ENCODE measurements at regions not wholly inside any gene's neighbourhood (a gene's known extent, or its start where the extent isn't known, plus 50 kb on each side); places are given as distances from the start of the nearest gene placed in this dataset.
"Not testable (repeated sequence)": the region's sequence is repeated elsewhere in the genome, so short reads cannot be mapped to it uniquely, and the experiment has no call there.

DNA sequence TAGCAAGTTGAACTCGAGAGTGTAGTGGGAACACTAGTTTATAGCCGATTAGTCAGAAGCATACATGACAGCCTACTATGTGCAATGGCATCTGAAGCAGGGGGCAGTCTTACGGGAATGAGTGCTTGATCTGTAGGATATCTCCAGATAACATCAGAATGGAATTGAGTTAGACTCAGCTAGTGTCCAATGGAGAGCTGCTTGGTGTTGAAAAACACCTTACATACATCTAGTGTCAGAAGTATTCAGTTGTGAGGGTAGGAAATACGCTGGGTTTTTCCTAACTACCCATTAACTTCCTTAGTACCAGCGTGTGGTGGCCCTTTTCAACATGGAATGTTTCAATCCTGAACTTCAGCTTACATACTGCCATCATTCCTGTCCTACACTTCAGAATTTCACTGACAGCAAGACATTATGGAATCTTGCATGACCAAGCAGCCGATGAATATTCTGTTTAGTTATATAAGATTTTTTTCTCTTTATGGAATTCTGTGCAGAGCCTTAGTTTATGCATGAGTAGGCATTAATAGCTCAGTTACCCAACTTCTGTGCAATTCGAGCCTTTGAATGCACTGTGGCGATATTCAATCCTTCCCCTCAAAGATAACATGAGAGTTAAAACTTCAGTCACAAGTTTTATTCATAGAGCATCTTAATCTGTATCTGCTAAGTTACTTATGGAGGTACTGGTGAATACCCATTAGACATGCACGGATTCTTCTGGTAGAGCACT lies 218.6 kb upstream of the MOCS1 start:
- no peak overlapping the region for H3K4me3 ChIP-seq (ENCODE audit: low read length)
- no peak for TF ChIP-seq ZNF274 (IDR thresholded peaks at IDR 0.05; ENCODE audit: low read depth, low read length)

DNA sequence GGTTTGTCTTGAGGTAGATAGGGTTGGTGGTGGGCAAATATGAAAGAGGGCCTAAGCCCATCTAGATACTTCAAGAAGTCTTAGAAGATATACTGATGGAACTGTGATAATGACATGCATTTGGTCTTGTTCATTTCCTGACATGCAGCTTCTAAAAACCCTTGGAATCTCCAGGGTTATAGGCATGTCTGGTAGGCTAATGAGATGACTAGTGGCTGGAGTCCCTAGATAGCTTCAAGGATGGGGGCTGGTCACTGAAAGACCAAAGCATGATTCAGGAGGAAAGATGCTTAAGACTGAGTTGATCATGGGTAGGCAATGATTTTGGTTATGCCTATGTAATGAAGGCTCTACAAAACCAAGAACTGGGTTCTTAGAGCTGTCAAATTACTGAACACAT lies 217.9 kb upstream of the MOCS1 start:
- H3K4me3 ChIP-seq (ENCODE audit: low read length) = no peak overlapping the region

DNA sequence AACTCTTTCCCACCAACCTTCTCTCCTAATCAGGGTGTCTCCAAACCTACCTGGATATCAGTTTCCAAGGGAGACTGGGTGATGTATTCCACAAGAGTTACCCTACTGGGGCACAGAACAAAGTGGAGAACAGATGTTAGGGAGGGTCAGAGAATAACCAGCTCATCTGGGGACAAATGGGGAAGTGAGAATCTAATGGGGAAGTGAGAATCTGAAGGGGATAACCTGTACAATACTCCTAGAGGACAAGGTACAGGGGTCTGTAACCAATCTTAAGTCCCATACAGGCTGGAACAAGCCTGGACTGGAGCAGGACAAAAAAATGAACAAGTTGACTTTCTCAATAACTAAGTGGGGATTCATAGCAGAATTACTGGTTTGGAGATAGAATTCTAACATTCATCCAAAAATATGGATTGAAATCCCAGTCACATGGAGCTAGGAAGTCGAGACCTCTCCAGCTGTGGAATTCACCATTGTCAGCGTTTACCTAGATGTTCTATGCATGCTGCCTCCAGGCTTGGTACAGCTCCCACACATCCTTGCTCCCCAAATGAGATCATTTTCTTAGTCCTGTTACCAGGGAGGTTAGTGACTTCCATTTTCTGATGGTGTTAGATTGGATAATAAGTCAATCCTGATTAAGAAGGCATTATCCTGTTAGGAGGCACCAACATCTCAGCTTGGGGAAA lies 214.8 kb upstream of the MOCS1 start:
- TF ChIP-seq ZNF274 (IDR thresholded peaks at IDR 0.05; ENCODE audit: low read depth, low read length) = no peak
- H3K4me3 ChIP-seq (ENCODE audit: low read length) = peak overlapping the region; percentile 73; the same call in 1 of the 2 replicates

More for the DNA sequence above, 217.9 kb upstream of the MOCS1 start:
- no peak for TF ChIP-seq ZNF274 (IDR thresholded peaks at IDR 0.05; ENCODE audit: low read depth, low read length)

DNA sequence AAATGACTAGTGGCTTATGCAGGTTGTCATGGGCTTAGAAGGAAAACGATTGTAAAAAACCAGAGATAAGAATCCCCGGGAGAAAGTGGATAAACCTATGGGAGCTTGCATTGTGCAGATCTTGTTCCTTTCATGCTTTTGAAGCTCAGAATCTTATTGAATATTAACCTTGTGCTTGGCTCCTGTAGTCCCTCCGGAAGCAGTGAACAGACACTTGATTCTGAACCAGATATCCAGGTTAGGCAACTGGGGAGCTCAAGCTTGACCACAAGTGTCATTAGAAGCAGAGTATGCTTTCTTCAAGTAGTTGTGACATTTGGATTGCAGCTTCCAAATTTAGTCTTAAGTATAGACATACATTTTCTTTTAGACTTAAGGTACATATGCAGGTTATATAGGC lies 212.6 kb upstream of the MOCS1 start:
- H3K4me3 ChIP-seq (ENCODE audit: low read length) = no peak overlapping the region; the same call in 1 of the 2 replicates
- no peak for TF ChIP-seq ZNF274 (IDR thresholded peaks at IDR 0.05; ENCODE audit: low read depth, low read length)

DNA sequence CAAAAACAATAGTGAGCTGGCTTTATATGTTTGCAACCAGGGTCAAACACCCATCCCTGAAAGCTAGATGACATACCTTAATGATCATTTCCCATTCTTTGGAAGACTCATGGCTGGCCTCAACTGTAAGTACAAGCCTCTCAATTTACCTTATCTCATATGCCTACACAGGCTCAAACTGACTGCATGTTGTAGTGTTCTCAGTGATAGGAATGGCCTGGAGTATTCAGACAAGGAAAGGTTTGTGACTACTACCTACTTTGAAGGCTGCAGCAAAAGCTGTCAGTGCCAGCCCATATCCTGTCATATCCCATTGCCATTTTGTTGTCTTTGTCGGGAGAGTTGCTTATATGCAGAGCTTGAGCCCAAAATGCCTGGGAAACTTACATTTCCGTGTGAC lies 205.2 kb upstream of the MOCS1 start:
- no peak overlapping the region for H3K4me3 ChIP-seq (ENCODE audit: low read length)
- no peak for TF ChIP-seq ZNF274 (IDR thresholded peaks at IDR 0.05; ENCODE audit: low read depth, low read length)

DNA sequence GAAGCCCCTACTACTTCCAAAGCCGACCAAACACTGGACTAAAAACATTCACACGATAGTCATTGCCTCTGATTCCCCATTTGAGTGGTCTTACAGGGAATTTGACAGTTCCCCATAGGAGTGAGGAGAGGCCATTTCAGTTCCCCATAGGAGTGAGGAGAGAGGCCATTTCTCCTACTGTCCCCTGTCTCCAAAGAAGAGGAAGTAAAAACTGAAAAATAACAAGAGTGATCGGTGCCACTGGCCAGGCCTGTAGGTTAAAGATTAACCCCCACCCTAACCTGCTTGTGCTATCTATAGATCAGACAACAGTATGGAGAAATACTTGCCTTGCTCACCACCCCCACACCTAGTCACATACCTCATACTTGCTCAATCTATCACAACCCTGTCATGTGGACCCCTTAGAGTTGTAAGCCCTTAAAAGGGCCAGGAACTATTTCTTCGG lies 204.0 kb upstream of the MOCS1 start:
- TF ChIP-seq ZNF274 (IDR thresholded peaks at IDR 0.05; ENCODE audit: low read depth, low read length) = no peak
- peak overlapping the region; percentile 29; the same call in 1 of the 2 replicates for H3K4me3 ChIP-seq (ENCODE audit: low read length)

DNA sequence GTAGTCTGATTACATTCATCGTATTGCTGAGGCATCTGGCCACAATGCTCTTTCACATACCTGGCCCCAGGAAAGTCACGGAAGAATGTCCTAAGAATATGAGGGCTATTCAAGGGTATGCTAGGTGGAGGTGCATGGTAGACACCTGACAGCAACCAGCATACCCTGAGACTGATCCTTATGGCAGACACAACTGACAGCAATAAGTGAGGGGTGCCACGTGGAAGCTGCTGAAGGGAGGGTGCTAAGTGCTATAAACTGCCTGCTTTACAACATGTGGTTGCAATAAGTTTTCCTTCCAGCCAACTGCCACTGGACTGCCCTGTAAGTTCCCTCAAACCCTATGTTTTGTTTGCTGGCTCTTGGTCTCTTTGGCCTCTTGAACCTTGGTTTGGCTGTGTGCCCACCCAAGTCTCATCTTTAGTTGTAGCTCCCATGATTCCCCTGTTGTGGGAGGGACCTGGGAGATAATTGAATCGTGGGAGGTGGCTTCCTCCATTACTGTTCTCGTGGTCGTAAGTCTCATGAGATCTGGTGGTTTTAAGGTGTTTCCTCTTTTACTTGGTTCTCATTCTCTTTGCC lies 201.3 kb upstream of the MOCS1 start:
- H3K4me3 ChIP-seq (ENCODE audit: low read length) = no peak overlapping the region
- TF ChIP-seq ZNF274 (IDR thresholded peaks at IDR 0.05; ENCODE audit: low read depth, low read length) = no peak

DNA sequence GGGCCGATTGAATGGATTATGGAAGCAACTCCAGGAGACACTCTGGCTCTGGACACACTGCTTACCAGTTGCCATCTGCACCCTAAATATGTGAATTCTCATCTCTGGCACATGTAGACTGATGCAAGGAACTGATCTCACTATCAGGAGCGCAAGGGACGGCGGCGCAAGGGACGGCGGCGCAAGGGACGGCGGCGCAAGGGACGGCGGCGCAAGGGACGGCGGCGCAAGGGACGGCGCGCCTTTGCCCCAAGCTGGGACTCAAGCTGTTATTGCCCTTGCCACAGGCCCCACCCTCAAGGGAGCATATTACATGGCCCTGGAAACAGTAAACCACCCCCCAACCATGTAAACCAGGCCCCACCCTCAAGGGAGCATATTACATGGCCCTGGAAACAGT lies 199.7 kb upstream of the MOCS1 start:
- not testable (repeated sequence) for H3K4me3 ChIP-seq (ENCODE audit: low read length)

DNA sequence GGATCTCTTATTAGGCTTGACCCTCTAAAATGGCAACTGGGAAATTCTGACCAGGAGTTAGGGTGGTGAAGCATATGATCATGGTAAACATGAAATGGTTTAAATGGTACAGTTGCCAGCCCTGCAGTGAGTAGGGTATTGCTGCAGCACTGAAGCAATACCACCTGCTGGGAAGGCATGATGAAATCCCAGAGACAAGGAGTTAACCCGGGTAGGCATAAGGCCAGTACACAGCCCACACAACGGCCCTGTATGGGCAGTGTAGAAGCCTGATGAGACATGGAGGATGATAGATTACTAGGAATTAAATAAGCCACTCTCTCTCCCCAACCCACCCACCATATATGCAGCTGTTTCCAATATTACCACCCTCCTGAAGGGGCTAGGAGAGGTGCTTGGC lies 197.4 kb upstream of the MOCS1 start:
- no peak for TF ChIP-seq ZNF274 (IDR thresholded peaks at IDR 0.05; ENCODE audit: low read depth, low read length)
- no peak overlapping the region for H3K4me3 ChIP-seq (ENCODE audit: low read length)

DNA sequence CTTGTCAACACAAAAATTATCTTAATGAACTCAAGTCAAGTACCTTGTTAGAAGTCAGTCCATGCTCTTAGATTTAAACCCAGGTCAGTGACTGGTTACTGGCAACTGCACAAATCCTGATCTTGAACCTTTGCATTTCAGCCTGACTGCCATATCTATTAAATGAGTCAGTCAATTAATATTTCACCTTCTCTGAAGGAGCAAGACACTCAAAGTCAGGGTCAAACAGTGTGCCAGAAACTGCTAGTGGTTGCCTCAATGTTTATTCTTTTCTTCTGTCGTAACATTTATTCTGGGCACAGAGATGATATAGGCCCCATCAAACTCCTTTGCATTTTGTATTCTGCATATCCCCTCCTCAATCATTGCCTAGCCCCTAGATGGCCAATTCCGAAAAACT lies 193.9 kb upstream of the MOCS1 start:
- TF ChIP-seq ZNF274 (IDR thresholded peaks at IDR 0.05; ENCODE audit: low read depth, low read length) = no peak
- no peak overlapping the region for H3K4me3 ChIP-seq (ENCODE audit: low read length)

DNA sequence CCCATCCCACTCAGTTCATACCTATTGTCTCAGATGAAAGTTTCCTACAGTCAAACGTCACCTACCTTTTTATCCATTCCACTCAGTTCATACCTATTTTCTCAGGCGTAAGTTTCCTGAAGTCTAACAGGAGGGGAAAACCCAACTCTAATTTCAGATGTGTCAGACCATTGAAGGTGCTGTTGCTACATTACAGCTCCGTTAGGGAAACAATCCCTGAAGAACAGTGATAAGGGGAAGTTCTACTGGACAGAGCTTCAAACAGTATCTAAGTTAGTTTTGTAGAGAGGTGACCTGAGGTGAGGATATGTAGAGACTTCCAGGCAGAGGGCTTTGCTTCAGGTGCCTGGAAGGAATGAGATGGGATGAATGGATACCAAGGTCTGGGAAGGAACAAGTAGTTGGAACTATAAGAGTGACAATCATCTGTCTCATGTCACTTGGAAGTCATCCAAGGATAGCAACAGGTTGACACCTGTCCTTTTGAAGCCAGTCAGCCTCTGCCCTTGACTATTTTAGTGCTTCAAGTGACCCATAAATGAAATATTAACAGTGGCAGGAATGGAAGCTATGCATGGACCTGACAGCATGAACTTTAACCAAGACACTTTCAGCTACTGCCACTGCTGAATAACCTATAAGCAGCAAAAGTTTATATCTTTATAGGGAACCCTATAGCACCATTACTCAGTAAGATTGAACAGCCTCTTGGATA lies 191.6 kb upstream of the MOCS1 start:
- no peak for TF ChIP-seq ZNF274 (IDR thresholded peaks at IDR 0.05; ENCODE audit: low read depth, low read length)
- H3K4me3 ChIP-seq (ENCODE audit: low read length) = no peak overlapping the region

DNA sequence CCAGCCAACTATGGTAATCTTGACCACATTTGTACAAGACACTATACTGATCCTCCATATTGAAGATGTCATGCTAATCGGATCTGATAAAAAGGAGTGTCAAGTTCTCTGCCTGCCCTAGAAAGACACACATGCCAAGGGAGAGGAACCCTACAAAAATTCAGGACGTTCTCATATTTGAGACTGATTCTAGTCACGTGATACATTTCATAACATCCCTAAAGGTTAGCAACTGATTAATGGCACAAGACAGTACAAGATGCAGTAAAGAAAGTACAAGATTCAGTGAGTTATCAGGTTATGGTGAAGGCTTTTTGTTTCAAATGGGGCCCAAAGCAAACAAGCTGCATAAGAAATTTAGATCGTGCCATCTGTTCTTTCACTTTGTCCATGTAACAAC lies 190.7 kb upstream of the MOCS1 start:
- TF ChIP-seq ZNF274 (IDR thresholded peaks at IDR 0.05; ENCODE audit: low read depth, low read length) = no peak
- H3K4me3 ChIP-seq (ENCODE audit: low read length) = no peak overlapping the region

DNA sequence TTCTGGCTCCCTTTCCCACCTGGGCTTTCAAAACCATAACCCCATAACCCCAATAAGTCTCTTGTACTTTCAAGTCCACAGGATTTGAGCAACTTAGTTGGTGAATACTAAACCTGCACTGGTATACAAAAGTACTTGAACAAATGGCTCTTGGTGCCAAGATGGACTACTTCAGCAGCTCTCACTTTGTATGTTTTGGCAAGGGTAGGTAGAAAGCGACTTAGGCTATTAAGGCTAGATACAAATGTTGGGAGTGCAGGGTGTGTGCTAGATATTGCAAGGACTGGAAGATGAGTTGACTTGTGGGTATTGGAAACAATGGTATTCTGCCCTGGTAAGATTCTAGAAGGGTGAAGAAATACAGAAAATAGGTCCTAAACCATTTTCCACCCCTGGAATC lies 182.6 kb upstream of the MOCS1 start:
- no peak overlapping the region for H3K4me3 ChIP-seq (ENCODE audit: low read length)
- TF ChIP-seq ZNF274 (IDR thresholded peaks at IDR 0.05; ENCODE audit: low read depth, low read length) = no peak

DNA sequence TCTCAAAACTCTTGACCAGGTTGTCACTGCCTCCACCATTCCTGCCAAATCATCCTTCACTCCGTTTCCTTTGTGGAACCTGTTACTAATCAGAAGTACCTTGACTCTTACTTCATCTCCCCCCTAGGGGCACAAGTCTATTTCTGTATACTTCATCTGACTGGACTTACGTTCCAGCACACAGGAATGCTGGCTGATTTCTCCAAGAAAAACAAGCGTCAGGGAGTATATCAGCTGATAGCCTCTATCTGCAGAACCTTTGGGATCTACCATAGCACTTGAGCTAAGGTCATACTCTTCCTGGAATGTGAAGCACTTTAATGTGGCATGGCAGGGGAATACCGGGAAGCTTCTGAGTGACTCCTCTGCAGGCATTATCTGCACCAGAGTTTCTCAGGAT lies 178.1 kb upstream of the MOCS1 start:
- TF ChIP-seq ZNF274 (IDR thresholded peaks at IDR 0.05; ENCODE audit: low read depth, low read length) = no peak

More for the DNA sequence above, 178.1 kb upstream of the MOCS1 start:
- H3K4me3 ChIP-seq (ENCODE audit: low read length) = no peak overlapping the region
